HFFc6 (cell line): ENCODE measurements at regions not wholly inside any gene's neighbourhood (a gene's known extent, or its start where the extent isn't known, plus 50 kb on each side); places are given as distances from the start of the nearest gene placed in this dataset.

ENCODE experiments used
- DNase-seq: peaks from one replicate; pipeline ENCODE4 v3.0.0-alpha.2; 2018
- H3K27ac Mint-ChIP-seq: 2 replicates; pipeline ENCODE4 v1.8.0; 2020; ENCODE audit warnings: mild to moderate bottlenecking, mixed read lengths
- H3K27me3 Mint-ChIP-seq: 2 replicates; pipeline ENCODE4 v1.8.0; 2021; ENCODE audit warnings: mild to moderate bottlenecking, moderate library complexity, mixed read lengths; ENCODE audit not compliant: insufficient read depth
- H3K36me3 Mint-ChIP-seq: 2 replicates; pipeline ENCODE4 v1.8.0; 2021; ENCODE audit warnings: low read depth, mixed read lengths
- H3K4me1 Mint-ChIP-seq: 2 replicates; pipeline ENCODE4 v1.8.0; 2020; ENCODE audit warnings: low read depth, mixed read lengths
- H3K4me3 Mint-ChIP-seq: 2 replicates; pipeline ENCODE4 v1.8.0; 2020; ENCODE audit warnings: mild to moderate bottlenecking, moderate library complexity, mixed read lengths
- H3K9me3 Mint-ChIP-seq: 2 replicates; pipeline ENCODE4 v1.8.0; 2020; ENCODE audit warnings: mild to moderate bottlenecking, mixed read lengths
- CTCF ChIP-seq: fragments of 200-600 bp; sonication (generic); IDR thresholded peaks from 2 replicates; pipeline ENCODE4 v1.5.0; 2021; ENCODE audit warnings: antibody characterized with exemption, mild to moderate bottlenecking

- TF ChIP-seq CTCF = no peak
- peaks cover 49% of the 10 kb centered on the region for H3K9me3 Mint-ChIP-seq
- H3K36me3 Mint-ChIP-seq = no peaks in the 10 kb centered on the region
- no peak overlapping the region for H3K27ac Mint-ChIP-seq
- no peaks in the 10 kb centered on the region; the same call in 1 of the 2 replicates for H3K27me3 Mint-ChIP-seq
- H3K4me1 Mint-ChIP-seq = no peaks in the 10 kb centered on the region
- no peak for DNase-seq
- no peak overlapping the region for H3K4me3 Mint-ChIP-seq
Observed at GRCh38 chr3:6120786-6121185, 740.1 kb upstream of the GRM7 start.

DNA sequence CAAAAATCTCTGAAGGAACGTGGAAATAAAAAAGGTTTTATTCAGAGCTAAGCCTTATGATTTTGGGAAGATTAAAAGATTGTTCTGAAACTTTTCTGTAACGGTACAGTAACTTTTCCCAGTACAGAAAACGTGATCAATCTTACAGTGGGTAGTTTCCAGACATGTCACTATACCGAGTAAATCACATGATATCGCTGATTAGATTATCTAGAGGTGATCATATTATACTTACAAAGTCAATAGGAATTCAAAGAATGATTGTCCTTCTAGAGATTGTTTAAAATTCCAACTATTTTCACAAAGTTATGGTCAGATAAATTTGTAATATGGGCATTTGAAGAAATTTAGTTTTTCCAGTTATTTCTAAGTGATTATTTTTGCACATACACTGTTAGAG lies 736.0 kb upstream of the GRM7 start:
- no peak for DNase-seq
- Mint-ChIP-seq H3K36me3 (no peaks in the 10 kb centered on the region), H3K4me3 (no peak overlapping the region), H3K4me1 (no peaks in the 10 kb centered on the region), H3K27ac (no peak overlapping the region), H3K9me3 (peaks cover 44% of the 10 kb centered on the region), H3K27me3 (no peaks in the 10 kb centered on the region; the same call in 1 of the 2 replicates)
- TF ChIP-seq CTCF = no peak

- Mint-ChIP-seq H3K9me3 (peaks cover 45% of the 10 kb centered on the region), H3K4me3 (no peak overlapping the region), H3K27ac (no peak overlapping the region), H3K36me3 (no peaks in the 10 kb centered on the region), H3K27me3 (no peaks in the 10 kb centered on the region; the same call in 1 of the 2 replicates), H3K4me1 (no peaks in the 10 kb centered on the region)
- no peak for TF ChIP-seq CTCF
- no peak for DNase-seq
Observed at GRCh38 chr3:6125520-6125919, 735.4 kb upstream of the GRM7 start.

GRCh38 chr3:6132684-6133432 lies 728.1 kb upstream of the GRM7 start:
- Mint-ChIP-seq H3K4me1 (no peaks in the 10 kb centered on the region), H3K27me3 (no peaks in the 10 kb centered on the region), H3K4me3 (no peak overlapping the region), H3K27ac (no peak overlapping the region), H3K36me3 (no peaks in the 10 kb centered on the region), H3K9me3 (peaks cover 43% of the 10 kb centered on the region)
- DNase-seq = no peak
- TF ChIP-seq CTCF = no peak

GRCh38 chr3:6142707-6143106 lies 718.2 kb upstream of the GRM7 start:
- Mint-ChIP-seq H3K36me3 (no peaks in the 10 kb centered on the region), H3K9me3 (peaks cover 38% of the 10 kb centered on the region), H3K27ac (no peak overlapping the region), H3K4me1 (no peaks in the 10 kb centered on the region), H3K27me3 (no peaks in the 10 kb centered on the region), H3K4me3 (no peak overlapping the region)
- TF ChIP-seq CTCF = no peak
- DNase-seq = no peak
